ENCODE measurements at regions not wholly inside any gene's neighbourhood (a gene's known extent, or its start where the extent isn't known, plus 50 kb on each side); places are given as distances from the start of the nearest gene placed in this dataset.

DNA sequence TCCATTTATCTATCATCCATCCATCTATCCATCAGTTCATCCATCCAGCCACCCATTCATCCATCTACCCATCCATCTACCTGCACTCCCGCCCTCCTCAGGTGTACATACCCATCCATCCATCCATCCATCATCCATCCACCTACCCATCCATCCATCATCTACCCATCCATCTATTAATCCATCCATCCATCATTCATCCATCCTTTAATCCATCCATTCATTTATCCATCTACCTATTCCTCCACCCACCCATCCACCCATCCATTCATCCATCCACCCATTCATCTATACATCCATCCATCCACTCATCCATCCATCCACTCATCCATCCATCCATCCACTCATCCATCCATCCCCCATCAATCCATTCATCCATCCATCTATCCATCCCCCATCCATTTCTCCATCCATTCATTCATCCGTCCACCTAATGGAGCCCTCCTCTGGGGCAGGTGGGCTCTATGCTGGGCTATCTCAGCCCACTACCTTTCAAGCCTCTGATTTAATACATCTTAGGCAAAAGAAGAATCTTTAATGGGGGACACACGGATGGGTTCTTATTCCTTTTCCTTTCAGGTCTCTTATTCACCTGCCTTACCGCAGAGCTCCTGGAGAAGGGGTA is 178.9 kb downstream of the URI1 start:
- TF ChIP-seq CTCF (conservative IDR thresholded peaks at IDR 0.05; ENCODE audit: low read depth, low read length) (no peak), EZH2 (IDR thresholded peaks at IDR 0.05; ENCODE audit: borderline replicate concordance, low read depth, low read length, poor library complexity, severe bottlenecking) (no peak)
